ENCODE measurements at regions not wholly inside any gene's neighbourhood (a gene's known extent, or its start where the extent isn't known, plus 50 kb on each side); places are given as distances from the start of the nearest gene placed in this dataset.
"Not testable (repeated sequence)": the region's sequence is repeated elsewhere in the genome, so short reads cannot be mapped to it uniquely, and the experiment has no call there.

GRCh38 chr12:54799966-54800365, 54.4 kb upstream of the MUCL1 start:
- H3K36me3 Mint-ChIP-seq; DNase-seq (ENCODE audit: low spot score in 2 of 2); H3K4me3 Mint-ChIP-seq; H3K9me3 Mint-ChIP-seq; ATAC-seq (ENCODE audit: low read depth); H3K4me1 Mint-ChIP-seq; H3K27ac Mint-ChIP-seq; H3K27me3 Mint-ChIP-seq: not testable (repeated sequence)

GRCh38 chr12:54798651-54799050, 55.7 kb upstream of the MUCL1 start:
- Mint-ChIP-seq H3K36me3 (no peaks in the 10 kb centered on the region), H3K4me3 (no peak overlapping the region), H3K9me3 (no peaks in the 10 kb centered on the region), H3K27me3 (peaks cover 10% of the 10 kb centered on the region), H3K4me1 (no peaks in the 10 kb centered on the region), H3K27ac (no peak overlapping the region)
- DNase-seq (ENCODE audit: low spot score in 2 of 2) (no peak), ATAC-seq (ENCODE audit: low read depth) (no peak)

GRCh38 chr12:54796991-54797390, 57.3 kb upstream of the MUCL1 start:
- Mint-ChIP-seq H3K27ac (no peak overlapping the region), H3K36me3 (no peaks in the 10 kb centered on the region), H3K9me3 (no peaks in the 10 kb centered on the region), H3K27me3 (peaks cover 10% of the 10 kb centered on the region), H3K4me1 (no peaks in the 10 kb centered on the region), H3K4me3 (no peak overlapping the region)
- ATAC-seq (ENCODE audit: low read depth) (no peak), DNase-seq (ENCODE audit: low spot score in 2 of 2) (no peak)

- no peaks in the 10 kb centered on the region for H3K9me3 Mint-ChIP-seq
- no peaks in the 10 kb centered on the region for H3K36me3 Mint-ChIP-seq
- H3K4me1 Mint-ChIP-seq, result no peaks in the 10 kb centered on the region
- peaks cover 10% of the 10 kb centered on the region for H3K27me3 Mint-ChIP-seq
- ATAC-seq (ENCODE audit: low read depth), result no peak
- no peak overlapping the region for H3K27ac Mint-ChIP-seq
- H3K4me3 Mint-ChIP-seq, result no peak overlapping the region
- DNase-seq (ENCODE audit: low spot score in 2 of 2), result no peak
These were observed 58.7 kb upstream of the MUCL1 start for GRCh38 chr12:54795644-54796043.

GRCh38 chr12:54786081-54786480, 68.2 kb upstream of the MUCL1 start:
- no peak for DNase-seq (ENCODE audit: low spot score in 2 of 2)
- Mint-ChIP-seq H3K36me3 (no peaks in the 10 kb centered on the region), H3K4me3 (no peak overlapping the region), H3K27ac (no peak overlapping the region), H3K9me3 (peaks cover 10% of the 10 kb centered on the region), H3K27me3 (peaks cover 9% of the 10 kb centered on the region), H3K4me1 (no peaks in the 10 kb centered on the region)
- ATAC-seq (ENCODE audit: low read depth), result no peak

- H3K36me3 Mint-ChIP-seq, result no peaks in the 10 kb centered on the region
- no peak for ATAC-seq (ENCODE audit: low read depth)
- H3K27me3 Mint-ChIP-seq, result peaks cover 12% of the 10 kb centered on the region
- no peak overlapping the region for H3K4me3 Mint-ChIP-seq
- peaks cover 12% of the 10 kb centered on the region for H3K9me3 Mint-ChIP-seq
- no peaks in the 10 kb centered on the region for H3K4me1 Mint-ChIP-seq
- no peak for DNase-seq (ENCODE audit: low spot score in 2 of 2)
- H3K27ac Mint-ChIP-seq, result no peak overlapping the region
These were observed 70.2 kb upstream of the MUCL1 start for GRCh38 chr12:54784115-54784514.

- not testable (repeated sequence) for H3K4me1 Mint-ChIP-seq; H3K4me3 Mint-ChIP-seq; DNase-seq (ENCODE audit: low spot score in 2 of 2); H3K9me3 Mint-ChIP-seq; H3K36me3 Mint-ChIP-seq; ATAC-seq (ENCODE audit: low read depth); H3K27ac Mint-ChIP-seq
- peaks cover 34% of the 10 kb centered on the region for H3K27me3 Mint-ChIP-seq
These were observed 77.3 kb upstream of the MUCL1 start for GRCh38 chr12:54777031-54777430.

- no peaks in the 10 kb centered on the region for H3K4me1 Mint-ChIP-seq
- H3K36me3 Mint-ChIP-seq, result no peaks in the 10 kb centered on the region
- peaks cover 35% of the 10 kb centered on the region for H3K27me3 Mint-ChIP-seq
- no peak overlapping the region for H3K4me3 Mint-ChIP-seq
- H3K9me3 Mint-ChIP-seq, result no peaks in the 10 kb centered on the region
- DNase-seq (ENCODE audit: low spot score in 2 of 2), result no peak
- no peak for ATAC-seq (ENCODE audit: low read depth)
- H3K27ac Mint-ChIP-seq, result no peak overlapping the region
These were observed 80.7 kb upstream of the MUCL1 start for GRCh38 chr12:54773593-54773992.

GRCh38 chr12:54765652-54766051, 88.7 kb upstream of the MUCL1 start:
- Mint-ChIP-seq H3K4me1 (no peaks in the 10 kb centered on the region), H3K27ac (no peak overlapping the region), H3K9me3 (no peaks in the 10 kb centered on the region), H3K4me3 (no peak overlapping the region), H3K27me3 (peaks cover 3% of the 10 kb centered on the region), H3K36me3 (no peaks in the 10 kb centered on the region)
- no peak for DNase-seq (ENCODE audit: low spot score in 2 of 2)
- no peak for ATAC-seq (ENCODE audit: low read depth)

- no peak overlapping the region for H3K27ac Mint-ChIP-seq
- H3K9me3 Mint-ChIP-seq, result peaks cover 4% of the 10 kb centered on the region
- peaks cover 9% of the 10 kb centered on the region for H3K27me3 Mint-ChIP-seq
- DNase-seq (ENCODE audit: low spot score in 2 of 2) (no peak), ATAC-seq (ENCODE audit: low read depth) (no peak)
- H3K36me3 Mint-ChIP-seq, result peaks cover 7% of the 10 kb centered on the region
- no peak overlapping the region for H3K4me3 Mint-ChIP-seq
- H3K4me1 Mint-ChIP-seq, result no peaks in the 10 kb centered on the region
These were observed 91.9 kb upstream of the MUCL1 start for GRCh38 chr12:54762390-54762789.

- no peak overlapping the region for H3K27ac Mint-ChIP-seq
- DNase-seq (ENCODE audit: low spot score in 2 of 2) (no peak), ATAC-seq (ENCODE audit: low read depth) (no peak)
- no peaks in the 10 kb centered on the region for H3K4me1 Mint-ChIP-seq
- peaks cover 5% of the 10 kb centered on the region for H3K9me3 Mint-ChIP-seq
- peaks cover 8% of the 10 kb centered on the region for H3K36me3 Mint-ChIP-seq
- no peak overlapping the region for H3K4me3 Mint-ChIP-seq
- H3K27me3 Mint-ChIP-seq, result peaks cover 9% of the 10 kb centered on the region
These were observed 94.6 kb upstream of the MUCL1 start for GRCh38 chr12:54759751-54760150.

- Mint-ChIP-seq H3K4me1 (peaks cover 2% of the 10 kb centered on the region), H3K36me3 (peaks cover 1% of the 10 kb centered on the region), H3K4me3 (no peak overlapping the region), H3K27ac (no peak overlapping the region), H3K9me3 (peaks cover 4% of the 10 kb centered on the region), H3K27me3 (peaks cover 3% of the 10 kb centered on the region)
- DNase-seq (ENCODE audit: low spot score in 2 of 2) (no peak), ATAC-seq (ENCODE audit: low read depth) (no peak)
These were observed 102.8 kb upstream of the MUCL1 start for GRCh38 chr12:54751493-54751892.

- DNase-seq (ENCODE audit: low spot score in 2 of 2) (peak in 1 of 2 donors; percentile 47), ATAC-seq (ENCODE audit: low read depth) (peak; percentile 79)
- no peak overlapping the region for H3K27ac Mint-ChIP-seq
- peaks cover 7% of the 10 kb centered on the region for H3K27me3 Mint-ChIP-seq
- no peak overlapping the region for H3K4me3 Mint-ChIP-seq
- peaks cover under 1% of the 10 kb centered on the region for H3K4me1 Mint-ChIP-seq
- H3K9me3 Mint-ChIP-seq, result peaks cover under 1% of the 10 kb centered on the region
- H3K36me3 Mint-ChIP-seq, result no peaks in the 10 kb centered on the region
These were observed 101.1 kb upstream of the DCD start for GRCh38 chr12:54749191-54749818.

GRCh38 chr12:54744590-54744989, 96.4 kb upstream of the DCD start:
- H3K4me3 Mint-ChIP-seq, result no peak overlapping the region
- H3K4me1 Mint-ChIP-seq, result no peaks in the 10 kb centered on the region
- no peak overlapping the region for H3K27ac Mint-ChIP-seq
- peaks cover 15% of the 10 kb centered on the region for H3K27me3 Mint-ChIP-seq
- ATAC-seq (ENCODE audit: low read depth) (no peak), DNase-seq (ENCODE audit: low spot score in 2 of 2) (no peak)
- no peaks in the 10 kb centered on the region for H3K9me3 Mint-ChIP-seq
- H3K36me3 Mint-ChIP-seq, result no peaks in the 10 kb centered on the region

GRCh38 chr12:54740882-54741281, 92.7 kb upstream of the DCD start:
- ATAC-seq (ENCODE audit: low read depth) (no peak), DNase-seq (ENCODE audit: low spot score in 2 of 2) (no peak)
- no peaks in the 10 kb centered on the region for H3K4me1 Mint-ChIP-seq
- H3K36me3 Mint-ChIP-seq, result peaks cover 3% of the 10 kb centered on the region
- H3K27ac Mint-ChIP-seq, result no peak overlapping the region
- peaks cover 12% of the 10 kb centered on the region for H3K27me3 Mint-ChIP-seq
- no peaks in the 10 kb centered on the region for H3K9me3 Mint-ChIP-seq
- H3K4me3 Mint-ChIP-seq, result no peak overlapping the region

All from memory B cell (primary cell).